Omental fat pad (tissue), 3 donors: ENCODE measurements at regions not wholly inside any gene's neighbourhood (a gene's known extent, or its start where the extent isn't known, plus 50 kb on each side); places are given as distances from the start of the nearest gene placed in this dataset.

Source experiments
- ATAC-seq: fragments of 150-250 bp; one replicate; pipeline ENCODE4 v1.9.1; 2016; ENCODE audit warnings: mild to moderate bottlenecking, moderate library complexity; ENCODE audit not compliant: low FRiP score
- DNase-seq: peaks from one replicate; pipeline ENCODE4 v3.0.0-alpha.2; 2019; ENCODE audit warnings: low spot score
- TF ChIP-seq, protein P1 (sequence below), 3 donors: fragments of 450-650 bp; IDR thresholded peaks; one replicate each; pipeline ENCODE4 v1.5.1; 2016 to 2017; ENCODE audit warnings: antibody characterized with exemption in 3 of 3, mild to moderate bottlenecking in 3 of 3, moderate library complexity in 2 of 3

DNA sequence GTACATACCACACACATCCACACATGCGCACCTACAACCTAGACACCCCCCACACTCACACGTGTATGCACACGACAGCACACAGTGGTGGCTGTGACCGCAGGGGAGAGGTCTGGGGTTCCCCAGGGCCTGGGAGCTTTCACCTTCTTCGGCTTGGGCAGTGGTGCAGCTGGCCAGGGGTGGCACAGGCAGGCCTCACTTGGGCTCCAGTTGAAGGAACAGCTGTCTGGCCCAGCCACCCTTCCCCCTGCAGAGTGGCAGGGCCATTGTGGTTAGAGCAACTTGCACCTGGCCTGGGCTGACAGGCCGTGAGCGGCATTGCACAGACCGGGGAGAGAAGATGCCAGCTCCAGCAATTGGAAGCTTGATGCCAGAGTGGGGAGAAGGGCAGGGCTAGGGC, 114.5 kb upstream of the GSE1 start:
- TF ChIP-seq, protein P1, sequence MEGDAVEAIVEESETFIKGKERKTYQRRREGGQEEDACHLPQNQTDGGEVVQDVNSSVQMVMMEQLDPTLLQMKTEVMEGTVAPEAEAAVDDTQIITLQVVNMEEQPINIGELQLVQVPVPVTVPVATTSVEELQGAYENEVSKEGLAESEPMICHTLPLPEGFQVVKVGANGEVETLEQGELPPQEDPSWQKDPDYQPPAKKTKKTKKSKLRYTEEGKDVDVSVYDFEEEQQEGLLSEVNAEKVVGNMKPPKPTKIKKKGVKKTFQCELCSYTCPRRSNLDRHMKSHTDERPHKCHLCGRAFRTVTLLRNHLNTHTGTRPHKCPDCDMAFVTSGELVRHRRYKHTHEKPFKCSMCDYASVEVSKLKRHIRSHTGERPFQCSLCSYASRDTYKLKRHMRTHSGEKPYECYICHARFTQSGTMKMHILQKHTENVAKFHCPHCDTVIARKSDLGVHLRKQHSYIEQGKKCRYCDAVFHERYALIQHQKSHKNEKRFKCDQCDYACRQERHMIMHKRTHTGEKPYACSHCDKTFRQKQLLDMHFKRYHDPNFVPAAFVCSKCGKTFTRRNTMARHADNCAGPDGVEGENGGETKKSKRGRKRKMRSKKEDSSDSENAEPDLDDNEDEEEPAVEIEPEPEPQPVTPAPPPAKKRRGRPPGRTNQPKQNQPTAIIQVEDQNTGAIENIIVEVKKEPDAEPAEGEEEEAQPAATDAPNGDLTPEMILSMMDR (IDR thresholded peaks at IDR 0.05): no peak
- ATAC-seq (no peak), DNase-seq (no peak)

DNA sequence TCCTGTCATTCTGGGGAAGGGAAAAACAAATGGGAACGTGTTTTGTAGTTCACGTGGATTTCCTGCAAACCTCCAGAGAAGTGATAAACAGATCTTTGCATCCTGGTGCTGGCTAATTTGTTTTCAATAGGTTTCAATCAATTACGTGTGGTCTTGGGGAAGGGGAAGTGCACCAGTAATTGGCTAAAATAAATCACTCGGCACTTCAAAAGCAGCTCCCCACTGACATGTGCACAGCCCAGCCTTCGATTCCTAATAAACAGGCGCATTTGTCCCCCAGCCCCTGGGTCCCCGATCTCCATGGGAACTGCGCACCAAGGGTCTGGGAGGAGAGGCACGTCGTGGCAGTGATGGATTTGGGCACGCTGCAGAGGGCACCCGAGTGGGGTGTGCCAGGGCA, 112.9 kb upstream of the GSE1 start:
- DNase-seq (no peak), ATAC-seq (no peak)
- TF ChIP-seq, protein P1 (IDR thresholded peaks at IDR 0.05): no peak

DNA sequence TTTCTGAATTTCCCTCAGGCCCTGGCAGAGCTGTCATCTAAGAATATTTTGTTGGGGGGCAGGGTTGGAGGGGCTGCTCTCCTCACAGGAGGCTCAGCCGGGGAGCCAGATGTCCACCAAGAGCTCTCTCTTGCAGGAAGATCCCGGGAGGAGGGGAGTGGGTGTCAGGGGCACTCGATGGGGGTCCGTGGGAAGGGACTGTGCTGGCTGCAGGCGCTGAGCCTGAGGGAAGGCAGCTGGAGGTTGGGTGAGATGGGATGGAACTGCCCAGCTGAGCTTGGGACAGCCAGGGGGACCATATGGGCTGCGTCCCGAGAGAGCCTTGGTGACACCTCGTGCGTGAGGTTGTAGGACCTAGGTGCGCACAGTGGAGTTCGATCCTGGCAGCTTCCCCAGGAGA, 111.2 kb upstream of the GSE1 start:
- DNase-seq (no peak), ATAC-seq (no peak)
- TF ChIP-seq, protein P1 (IDR thresholded peaks at IDR 0.05): no peak

DNA sequence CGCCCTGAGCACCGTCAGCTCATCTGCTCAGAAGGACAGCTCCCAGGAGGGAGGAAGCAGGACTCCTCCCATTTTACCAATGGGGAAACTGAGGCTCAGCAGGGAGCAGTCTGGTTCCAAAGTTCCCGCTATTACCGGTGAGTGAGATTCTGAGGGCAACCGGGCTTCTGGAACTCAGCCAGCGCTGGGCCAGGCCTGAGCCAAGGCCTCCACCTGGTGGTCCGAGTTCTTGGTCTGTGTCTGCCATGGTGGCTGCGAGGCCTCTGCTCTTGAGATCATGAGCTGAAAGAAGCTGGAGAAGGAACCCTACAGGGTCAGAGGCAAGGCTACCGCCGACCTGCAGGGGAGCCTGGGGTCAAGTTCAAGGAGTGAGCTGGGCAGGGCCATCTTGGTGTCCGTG, 110.8 kb upstream of the GSE1 start:
- no peak for ATAC-seq
- TF ChIP-seq, protein P1 (IDR thresholded peaks at IDR 0.05): no peak

DNA sequence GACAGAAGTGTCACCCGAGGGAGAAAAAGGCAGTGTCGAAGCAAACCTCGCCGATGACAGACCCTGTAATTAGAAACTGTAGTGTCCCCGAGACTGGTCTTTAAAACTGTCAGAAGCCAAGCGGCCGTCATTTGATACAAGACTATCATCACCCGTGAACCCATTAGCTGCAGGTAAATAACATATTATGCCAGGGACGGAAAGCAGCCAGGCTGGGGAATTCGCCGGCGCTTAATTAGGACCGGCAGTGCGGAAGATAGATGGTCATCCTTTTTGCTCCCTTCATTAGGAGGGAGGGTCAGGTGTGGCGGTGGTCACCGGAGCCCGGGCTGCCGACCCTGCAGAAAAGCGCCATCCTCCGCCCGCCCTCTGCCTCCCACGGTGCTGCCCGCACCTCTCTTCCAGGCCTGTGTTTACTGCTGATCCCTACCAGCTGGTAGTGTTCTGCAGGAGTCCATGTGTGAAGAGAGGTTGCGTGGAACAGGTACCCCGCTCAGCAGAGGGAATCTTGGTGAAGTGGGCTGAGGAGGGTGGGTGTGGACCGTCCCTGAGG, 109.4 kb upstream of the GSE1 start:
- TF ChIP-seq, protein P1 (IDR thresholded peaks at IDR 0.05): no peak
- no peak for ATAC-seq
- DNase-seq: no peak

More for the DNA sequence above, 110.8 kb upstream of the GSE1 start:
- no peak for DNase-seq

DNA sequence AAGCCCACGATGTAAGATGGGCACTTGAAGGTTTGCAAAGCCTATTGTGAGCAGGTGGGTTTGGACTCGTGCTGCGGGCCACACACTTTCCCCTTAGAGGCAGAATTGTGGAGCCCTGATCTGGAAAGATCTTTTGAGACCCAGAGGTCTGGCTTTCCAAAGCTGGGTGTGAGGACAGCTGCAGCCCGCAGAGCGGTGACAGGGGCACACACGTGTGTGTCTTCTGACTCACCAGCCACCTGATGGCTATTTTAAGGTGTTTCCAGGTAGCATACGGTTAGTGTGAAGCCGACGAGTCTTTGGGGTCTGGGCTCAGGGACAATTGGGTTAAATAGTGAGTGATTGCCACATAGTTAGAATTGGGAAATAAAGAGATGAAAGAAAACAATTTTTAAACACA, 108.9 kb upstream of the GSE1 start:
- ATAC-seq (no peak), DNase-seq (no peak)
- TF ChIP-seq, protein P1 (IDR thresholded peaks at IDR 0.05): no peak

DNA sequence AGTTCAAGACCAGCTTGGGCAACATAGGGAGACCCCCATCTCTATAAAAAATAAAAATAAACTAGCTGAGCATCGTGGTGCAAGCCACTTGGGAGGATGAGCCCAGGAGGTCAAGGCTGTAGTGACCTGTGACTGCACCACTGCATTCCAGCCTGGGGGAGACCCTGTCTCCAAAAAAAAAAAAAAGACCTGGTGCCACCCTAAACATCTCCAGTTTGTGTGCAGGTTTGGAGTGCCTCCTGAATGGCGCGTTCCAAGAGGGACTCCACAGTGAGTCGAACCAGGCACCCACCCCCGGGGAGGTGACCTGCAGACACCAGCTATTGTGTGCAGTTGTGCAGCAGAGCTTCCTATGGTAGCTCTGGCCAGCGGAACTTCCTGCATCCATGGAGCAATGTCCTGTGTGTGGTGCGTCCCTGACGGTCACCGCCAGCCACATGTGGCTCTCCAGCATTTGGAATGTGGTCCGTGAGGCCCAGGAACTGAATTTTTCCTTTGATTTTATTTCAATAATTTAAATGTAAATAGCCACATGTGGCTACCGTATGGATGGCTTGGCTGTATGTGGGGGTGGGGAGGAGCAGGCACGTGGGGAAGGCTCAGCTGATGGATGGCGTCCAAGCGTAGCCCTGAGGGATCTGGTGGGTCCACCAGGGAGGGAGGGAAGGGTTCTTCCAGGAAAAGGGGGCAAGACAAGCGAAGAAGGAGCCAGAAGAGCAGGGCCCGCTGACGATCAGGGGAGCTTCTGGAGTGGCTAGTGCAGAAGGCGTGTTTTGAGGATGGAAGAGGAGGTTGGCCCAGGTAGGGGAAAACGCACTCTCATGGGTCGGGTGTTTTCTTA, 107.1 kb upstream of the GSE1 start:
- DNase-seq (no peak), ATAC-seq (no peak)
- TF ChIP-seq, protein P1 (IDR thresholded peaks at IDR 0.05): no peak
